Transverse colon (tissue), 3 donors: ENCODE measurements at regions not wholly inside any gene's neighbourhood (a gene's known extent, or its start where the extent isn't known, plus 50 kb on each side); places are given as distances from the start of the nearest gene placed in this dataset.

ENCODE experiments used
- CTCF ChIP-seq, 5 experiments: fragments of 200-600 bp in 3 of 5; fragments of 450-650 bp in 2 of 5; sonication (generic) in 3 of 5; IDR thresholded peaks; 1 replicate in 2 of 5; 2 replicates in 3 of 5; pipeline ENCODE4 v1.5.1; 2016 to 2017; ENCODE audit warnings: antibody characterized with exemption in 5 of 5, inconsistent platforms in 3 of 5, mild to moderate bottlenecking in 2 of 5, moderate library complexity in 1 of 5
- EP300 ChIP-seq: sonication (generic); formaldehyde crosslinking; IDR thresholded peaks from one replicate; pipeline ENCODE4 v1.6.1; 2017; ENCODE audit warnings: antibody characterized with exemption, low read depth

GRCh38 chr9:71171517-71171916 is 50.1 kb upstream of the TRPM3 start:
- TF ChIP-seq CTCF (IDR thresholded peaks at IDR 0.05): no peak
- TF ChIP-seq EP300: no peak
